Epithelial cell of prostate (primary cell): ENCODE measurements at regions not wholly inside any gene's neighbourhood (a gene's known extent, or its start where the extent isn't known, plus 50 kb on each side); places are given as distances from the start of the nearest gene placed in this dataset.

Experiments used
- DNase-seq: peaks from one replicate; pipeline ENCODE4 v3.0.0-alpha.2; 2011; ENCODE audit warnings: low read depth, low spot score
- H3K27ac ChIP-seq: fragments of 450-650 bp; 2 replicates; pipeline ENCODE4 v1.5.1; 2017; ENCODE audit warnings: mild to moderate bottlenecking

DNA sequence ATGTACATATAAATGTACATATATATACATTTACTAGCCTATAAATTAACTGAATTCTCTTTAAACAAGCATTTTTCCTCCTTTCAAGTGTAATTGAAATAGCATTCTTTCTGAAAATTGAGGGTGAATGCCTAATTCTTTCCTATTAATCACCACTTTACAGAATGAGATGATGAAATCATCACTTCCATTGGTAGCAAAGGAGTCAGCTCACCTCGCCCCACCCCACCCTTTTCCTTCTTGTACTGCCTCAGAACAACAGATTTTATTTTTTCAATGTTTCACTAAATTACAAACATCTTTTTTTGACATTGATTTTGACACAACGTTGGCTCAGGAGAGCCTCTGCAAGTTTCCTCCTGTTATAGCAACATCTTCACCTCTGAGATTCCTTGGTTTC, 181.9 kb upstream of the CDH7 start:
- H3K27ac ChIP-seq, result peak overlapping the region; percentile 49
- no peak for DNase-seq

GRCh38 chr18:65567372-65567771, 183.4 kb upstream of the CDH7 start:
- H3K27ac ChIP-seq, result peak overlapping the region; percentile 13
- no peak for DNase-seq

DNA sequence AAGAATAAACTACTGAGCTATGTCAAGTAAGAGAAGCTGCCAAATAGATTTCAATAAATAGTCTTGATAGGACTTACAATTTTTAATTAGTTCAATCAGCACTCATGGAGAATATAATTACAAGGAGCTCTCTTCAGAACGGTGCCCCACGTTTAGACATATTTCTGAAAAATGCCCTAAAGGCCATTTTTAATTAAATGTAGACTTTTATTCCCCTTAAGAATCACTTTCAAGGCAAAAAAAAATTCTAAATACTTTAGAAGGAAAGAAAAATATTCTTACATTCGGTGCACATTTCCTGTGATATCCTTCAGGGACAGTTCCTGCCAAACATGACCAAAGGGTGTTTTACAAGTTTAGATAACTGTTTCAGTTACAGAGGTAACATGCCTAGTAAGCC, 202.5 kb upstream of the CDH7 start:
- no peak overlapping the region for H3K27ac ChIP-seq
- DNase-seq, result no peak

DNA sequence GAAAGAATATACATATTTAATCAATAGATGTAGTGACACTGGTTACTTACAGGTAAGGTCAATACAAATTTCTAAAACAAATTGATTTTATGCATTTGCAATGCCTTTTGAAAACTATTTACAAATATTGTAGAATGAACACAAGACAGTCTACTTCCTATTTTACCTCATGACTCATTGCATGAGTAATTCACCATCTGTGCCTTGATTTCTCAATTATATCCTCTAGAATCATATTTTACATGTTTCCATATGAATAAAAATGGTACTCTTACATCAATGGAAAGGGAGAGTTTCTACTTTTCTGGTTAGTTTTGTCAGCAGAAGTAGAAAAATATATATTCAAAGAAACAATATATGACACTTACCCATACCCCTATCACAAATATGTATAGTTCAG, 203.8 kb upstream of the CDH7 start:
- no peak for DNase-seq

DNA sequence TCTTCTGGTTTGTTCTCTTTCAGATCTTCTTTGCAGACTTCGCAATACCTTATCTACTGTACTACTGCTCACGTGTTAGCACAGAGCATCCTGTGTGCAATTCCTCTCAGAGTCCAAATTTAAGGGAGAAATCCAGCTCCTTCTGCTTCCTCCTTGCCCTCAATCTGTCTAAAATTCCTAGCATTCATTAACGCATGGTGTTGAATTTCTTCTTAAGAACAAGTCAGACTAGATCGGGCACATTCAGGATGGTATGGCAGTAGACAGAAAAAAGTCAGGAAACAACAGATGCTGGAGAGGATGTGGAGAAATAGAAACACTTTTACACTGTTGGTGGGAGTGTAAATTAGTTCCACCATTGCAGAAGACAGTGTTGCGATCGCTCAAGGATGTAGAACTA, 206.1 kb upstream of the CDH7 start:
- DNase-seq, result no peak
- H3K27ac ChIP-seq, result no peak overlapping the region

More for the DNA sequence above, 203.8 kb upstream of the CDH7 start:
- no peak overlapping the region for H3K27ac ChIP-seq

DNA sequence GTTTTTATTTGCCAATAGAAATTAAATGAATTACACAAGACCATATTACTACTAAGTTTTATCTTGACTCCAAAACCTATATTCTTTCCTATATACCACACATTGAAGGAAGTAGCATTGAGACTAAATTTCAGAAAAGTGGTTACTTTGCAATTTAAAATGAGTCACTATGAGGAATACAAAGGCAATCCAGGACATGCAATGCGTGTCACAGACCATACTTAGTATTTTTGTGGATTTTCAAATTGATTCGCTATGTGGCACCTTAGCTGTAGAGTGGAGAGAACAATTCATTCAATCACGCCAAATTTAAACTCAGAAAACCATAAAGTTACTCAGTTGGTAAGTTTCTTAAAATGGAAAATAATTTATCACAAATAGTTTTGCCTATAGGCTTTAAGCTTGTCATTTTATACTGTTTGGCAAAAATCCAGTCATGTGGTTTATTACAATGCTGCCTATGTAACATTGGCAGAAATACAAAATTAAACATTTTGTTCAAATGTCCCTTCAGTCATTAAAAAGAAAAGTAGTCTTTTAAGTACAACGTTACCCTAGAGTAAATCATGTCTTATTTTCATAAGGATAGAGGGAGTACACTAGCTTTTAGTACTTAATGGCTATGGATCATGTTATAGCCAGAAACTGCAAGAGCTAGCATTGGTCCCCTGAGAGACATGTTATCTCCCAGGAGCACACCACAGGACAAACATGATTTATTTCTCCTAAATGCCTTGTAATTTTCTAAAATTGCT, 222.8 kb upstream of the CDH7 start:
- DNase-seq, result no peak

DNA sequence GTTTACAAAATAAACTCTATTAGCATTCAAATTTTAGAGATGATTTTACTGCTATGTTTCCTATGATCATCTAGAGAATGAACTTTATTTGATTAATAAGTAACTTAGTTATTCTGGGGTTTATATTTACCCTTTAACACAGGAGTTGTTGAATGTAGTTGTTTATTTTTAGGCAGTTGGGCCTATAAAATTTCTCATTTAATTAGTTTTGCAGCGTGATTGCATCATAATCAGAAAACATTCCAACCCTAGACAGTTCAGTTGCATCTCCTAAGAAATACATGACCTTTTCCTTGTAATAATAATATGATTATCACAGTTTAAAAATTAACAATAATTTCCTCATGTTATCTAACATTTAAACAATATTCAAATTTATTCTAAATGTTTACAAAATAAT, 224.7 kb upstream of the CDH7 start:
- H3K27ac ChIP-seq, result no peak overlapping the region
- DNase-seq, result no peak

More for the DNA sequence above, 222.8 kb upstream of the CDH7 start:
- no peak overlapping the region for H3K27ac ChIP-seq

DNA sequence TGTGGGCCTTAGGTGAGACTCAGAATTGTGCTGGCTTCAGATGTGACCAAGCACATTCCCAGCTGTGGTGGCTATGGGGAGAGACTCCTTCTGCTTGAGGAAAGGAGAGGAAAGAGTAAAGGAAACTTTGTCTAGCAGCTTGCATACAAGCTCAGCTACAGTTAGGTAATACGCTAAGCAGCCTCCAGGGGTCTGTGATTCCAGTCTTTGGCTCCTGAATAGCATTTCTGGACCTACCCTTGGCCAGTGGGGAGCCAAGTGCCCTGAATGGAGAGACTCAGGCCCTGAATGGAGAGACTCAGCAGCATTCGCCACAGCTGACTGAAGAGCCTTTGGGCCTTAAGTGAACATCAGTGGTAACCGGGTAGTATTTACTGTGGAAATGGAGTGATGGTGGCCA, 227.4 kb upstream of the CDH7 start:
- no peak for DNase-seq
- H3K27ac ChIP-seq, result no peak overlapping the region

DNA sequence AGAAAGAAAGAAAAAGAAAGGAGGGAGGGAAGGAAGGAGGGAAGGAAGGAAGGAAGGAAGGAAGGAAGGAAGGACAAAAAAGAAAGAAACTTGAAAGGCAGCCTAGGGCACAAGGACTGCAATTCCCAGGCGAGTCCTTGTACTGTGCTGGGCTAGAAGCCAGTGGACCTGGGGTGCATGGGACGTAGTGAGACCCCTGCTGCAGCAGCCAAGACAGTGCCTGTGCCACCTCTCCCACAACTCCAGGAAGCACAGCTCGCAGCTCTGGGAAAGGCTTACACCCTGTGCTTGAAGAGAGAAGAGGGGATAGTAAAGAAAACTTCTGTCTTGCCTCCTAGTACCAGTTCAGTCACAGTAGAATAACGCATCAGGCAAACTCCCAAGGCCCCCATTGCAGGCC, 227.9 kb upstream of the CDH7 start:
- DNase-seq, result no peak
- no peak overlapping the region for H3K27ac ChIP-seq

DNA sequence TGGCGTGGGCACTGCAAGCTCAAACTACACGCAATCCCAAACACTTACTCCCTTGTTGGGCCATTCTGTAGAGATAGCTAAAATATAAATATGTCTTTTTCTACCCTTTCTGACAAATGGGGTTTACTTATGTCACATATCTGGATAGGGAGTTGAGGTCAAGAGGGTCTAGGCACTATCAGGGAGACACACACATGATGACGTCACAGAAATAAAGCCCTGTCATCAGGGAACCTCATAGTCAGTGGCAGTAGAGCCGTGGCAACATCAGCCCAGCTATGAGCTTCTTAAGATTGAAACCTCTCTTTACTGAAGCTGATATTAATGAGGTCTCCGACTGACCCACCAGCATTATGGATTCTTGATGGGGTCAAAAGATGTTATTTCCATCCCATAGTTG, 234.6 kb upstream of the CDH7 start:
- no peak for DNase-seq

DNA sequence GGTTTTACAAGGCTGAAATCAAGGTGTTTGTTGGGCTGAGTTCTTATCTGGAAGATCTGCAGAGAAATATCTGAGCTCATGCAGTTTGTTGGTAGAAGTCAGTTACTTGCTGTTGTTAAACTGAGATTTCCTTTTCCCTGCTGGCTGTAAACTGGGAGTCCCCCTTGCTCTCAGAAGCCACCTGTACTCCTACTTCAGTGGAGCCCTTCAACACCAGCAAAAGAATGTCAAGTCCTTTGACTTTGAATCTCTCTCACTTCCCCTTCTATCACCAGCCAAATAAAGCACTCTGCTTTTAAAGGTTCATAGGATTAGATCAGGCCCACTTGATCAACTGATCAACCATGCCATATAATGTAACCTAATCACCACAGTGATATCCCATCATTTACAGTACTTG, 252.2 kb upstream of the CDH7 start:
- no peak for DNase-seq
- H3K27ac ChIP-seq, result no peak overlapping the region

More for the DNA sequence above, 234.6 kb upstream of the CDH7 start:
- no peak overlapping the region for H3K27ac ChIP-seq

- no peak for DNase-seq
- H3K27ac ChIP-seq, result no peak overlapping the region
These were observed 263.2 kb upstream of the CDH7 start for GRCh38 chr18:65487569-65487968.

GRCh38 chr18:65477455-65477854, 273.4 kb upstream of the CDH7 start:
- H3K27ac ChIP-seq, result no peak overlapping the region
- DNase-seq, result no peak

DNA sequence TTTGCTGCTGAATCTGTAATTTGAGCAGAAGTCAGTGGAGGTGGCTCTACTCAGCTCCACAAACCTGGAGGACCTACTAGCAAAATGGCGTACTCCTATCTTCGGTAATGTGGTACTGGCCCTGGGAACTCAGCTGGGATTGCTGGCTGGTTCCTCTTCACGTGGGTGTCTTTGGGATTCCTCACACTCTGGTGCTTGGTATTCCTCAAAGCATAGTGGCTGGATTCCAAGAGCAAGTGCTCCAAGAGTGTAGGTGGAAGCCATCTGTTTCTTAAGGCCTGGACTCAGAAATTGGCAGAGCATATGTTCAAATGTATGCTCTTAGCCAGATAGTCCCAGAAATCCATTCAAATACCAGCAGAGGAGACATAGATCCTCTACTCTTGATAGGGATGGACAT, 281.9 kb upstream of the CDH7 start:
- H3K27ac ChIP-seq, result no peak overlapping the region
- no peak for DNase-seq

GRCh38 chr18:65464361-65464760, 286.5 kb upstream of the CDH7 start:
- H3K27ac ChIP-seq, result no peak overlapping the region
- DNase-seq, result no peak

DNA sequence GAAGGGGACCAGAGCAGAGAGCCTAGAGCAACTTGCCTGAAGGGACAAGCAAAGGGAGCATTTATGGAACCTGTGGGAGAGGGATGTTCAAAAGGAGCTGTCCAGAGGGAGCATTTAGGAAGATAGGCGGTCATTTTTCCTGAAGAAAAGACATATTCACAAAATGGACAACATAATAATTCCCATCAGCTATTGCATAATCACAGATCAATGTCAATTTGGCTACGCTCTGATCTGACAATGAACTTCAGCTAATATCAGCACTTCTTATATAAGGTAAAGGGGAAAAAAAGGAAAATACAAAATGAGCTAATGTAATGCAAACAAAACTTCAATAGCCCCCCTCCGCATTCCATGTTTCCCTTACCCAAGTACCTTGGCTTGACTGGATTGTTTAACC, 291.1 kb upstream of the CDH7 start:
- no peak for DNase-seq
- H3K27ac ChIP-seq, result no peak overlapping the region

DNA sequence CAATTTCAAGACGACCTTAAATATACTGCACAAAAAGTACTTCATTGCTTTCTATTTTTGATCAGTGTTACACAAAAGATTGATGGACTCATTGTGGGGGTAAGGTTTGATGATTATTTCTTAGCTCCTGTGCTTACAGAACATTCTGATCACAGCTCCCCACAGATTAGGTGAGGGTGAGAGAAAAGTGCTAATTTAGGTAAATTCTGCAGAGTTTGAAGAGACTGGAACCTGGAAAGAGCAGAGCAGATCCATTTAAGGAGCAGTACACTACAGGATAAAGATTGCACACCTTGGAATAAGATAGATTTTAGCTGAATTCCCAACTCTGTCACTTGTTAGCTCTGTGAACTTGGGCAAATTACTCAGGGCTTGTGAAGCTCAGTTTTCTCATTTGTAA, 291.9 kb upstream of the CDH7 start:
- no peak overlapping the region for H3K27ac ChIP-seq
- no peak for DNase-seq

- H3K27ac ChIP-seq, result no peak overlapping the region
- no peak for DNase-seq
These were observed 311.6 kb upstream of the CDH7 start for GRCh38 chr18:65439188-65439587.

DNA sequence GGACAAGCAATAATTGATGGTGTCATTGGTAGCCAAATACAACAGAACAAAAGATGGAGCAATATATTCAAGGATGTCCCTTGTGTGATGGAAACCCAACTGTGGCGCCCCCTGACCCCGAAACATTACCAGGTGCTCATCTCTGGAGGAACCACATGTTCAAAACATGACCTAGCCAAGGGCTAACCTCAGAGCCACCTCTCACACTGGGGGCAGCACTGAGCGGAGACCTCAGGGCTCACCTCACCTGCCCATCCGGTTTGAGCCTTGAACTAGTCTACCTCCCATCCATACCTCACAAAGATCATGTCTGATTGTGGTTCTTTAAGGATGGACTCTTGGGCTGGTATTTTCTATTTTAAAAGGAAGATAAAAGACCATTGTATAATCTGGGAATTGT, 314.4 kb upstream of the CDH7 start:
- DNase-seq, result no peak

DNA sequence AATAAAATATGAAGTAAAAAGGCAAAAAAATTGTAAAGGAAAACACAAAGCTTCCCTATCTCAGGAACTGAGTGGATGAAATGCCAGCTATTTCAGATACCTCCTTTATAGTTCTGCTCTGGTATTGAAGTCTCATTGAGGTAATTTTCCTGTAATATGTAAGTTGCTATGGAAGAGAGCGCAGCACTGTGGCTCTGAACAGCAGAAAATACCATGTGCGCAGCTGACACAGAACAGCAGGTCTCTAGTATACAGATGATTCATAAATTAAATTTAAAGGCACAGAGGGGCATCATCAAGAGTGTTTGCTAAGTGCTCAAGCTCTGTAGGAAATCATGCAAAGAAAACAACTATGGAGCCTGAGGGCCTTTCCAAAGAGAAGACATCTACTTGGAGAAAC, 315.3 kb upstream of the CDH7 start:
- DNase-seq, result no peak

More for the DNA sequence above, 314.4 kb upstream of the CDH7 start:
- no peak overlapping the region for H3K27ac ChIP-seq

GRCh38 chr18:65429601-65430000, 321.2 kb upstream of the CDH7 start:
- DNase-seq, result no peak

More for the DNA sequence above, 315.3 kb upstream of the CDH7 start:
- H3K27ac ChIP-seq, result no peak overlapping the region

GRCh38 chr18:65425366-65425765, 325.4 kb upstream of the CDH7 start:
- no peak overlapping the region for H3K27ac ChIP-seq
- no peak for DNase-seq

More at GRCh38 chr18:65429601-65430000, 321.2 kb upstream of the CDH7 start:
- H3K27ac ChIP-seq, result no peak overlapping the region
